ENCODE measurements at regions not wholly inside any gene's neighbourhood (a gene's known extent, or its start where the extent isn't known, plus 50 kb on each side); places are given as distances from the start of the nearest gene placed in this dataset.

DNA sequence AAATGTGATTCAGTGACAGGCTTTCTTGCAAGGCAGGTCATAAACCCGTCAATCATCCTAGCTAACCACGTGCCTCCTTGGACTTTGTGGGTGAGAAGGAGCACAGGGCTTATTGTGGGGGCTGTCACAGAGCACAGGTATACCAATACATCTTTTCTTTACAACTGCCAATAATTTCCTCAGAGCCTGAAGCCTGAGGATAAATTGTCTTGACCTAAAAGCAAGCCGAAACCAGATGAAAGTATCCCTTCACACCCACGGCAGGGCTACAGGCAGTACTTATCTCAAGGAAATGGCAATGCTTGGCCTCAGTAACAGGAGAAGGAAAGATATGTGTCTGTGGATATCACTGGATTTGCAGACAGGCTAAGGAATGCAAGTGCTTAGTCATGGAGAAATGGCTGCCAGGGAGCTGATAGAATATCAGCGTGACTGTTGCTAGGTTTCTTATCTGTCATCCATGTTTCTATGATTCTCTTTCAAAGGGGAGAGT is 90.3 kb upstream of the ZNF366 start (continued):
- TF ChIP-seq KLF6 (CRISPR knock-in tag; IDR thresholded peaks at IDR 0.05; ENCODE audit: borderline replicate concordance) (0 out of 2 replicates have a peak, but pooled peaks have one; percentile 43), PURB (CRISPR knock-in tag; IDR thresholded peaks at IDR 0.05; ENCODE audit: low read depth) (no peak), RFX7 (CRISPR knock-in tag; IDR thresholded peaks at IDR 0.05) (no peak), TRIM28 (IDR thresholded peaks at IDR 0.05) (peak; percentile 72), EP300 (IDR thresholded peaks at IDR 0.05; ENCODE audit: low read length) (peak; percentile 97), SIRT6 (IDR thresholded peaks at IDR 0.05; ENCODE audit: low read depth, low read length) (no peak), TAF7 (tag; IDR thresholded peaks at IDR 0.05) (no peak), RNF2 (IDR thresholded peaks at IDR 0.05) (peak; percentile 90), ZNF507 (tag; conservative IDR thresholded peaks at IDR 0.05) (no peak)
- TF ChIP-seq, protein P1, sequence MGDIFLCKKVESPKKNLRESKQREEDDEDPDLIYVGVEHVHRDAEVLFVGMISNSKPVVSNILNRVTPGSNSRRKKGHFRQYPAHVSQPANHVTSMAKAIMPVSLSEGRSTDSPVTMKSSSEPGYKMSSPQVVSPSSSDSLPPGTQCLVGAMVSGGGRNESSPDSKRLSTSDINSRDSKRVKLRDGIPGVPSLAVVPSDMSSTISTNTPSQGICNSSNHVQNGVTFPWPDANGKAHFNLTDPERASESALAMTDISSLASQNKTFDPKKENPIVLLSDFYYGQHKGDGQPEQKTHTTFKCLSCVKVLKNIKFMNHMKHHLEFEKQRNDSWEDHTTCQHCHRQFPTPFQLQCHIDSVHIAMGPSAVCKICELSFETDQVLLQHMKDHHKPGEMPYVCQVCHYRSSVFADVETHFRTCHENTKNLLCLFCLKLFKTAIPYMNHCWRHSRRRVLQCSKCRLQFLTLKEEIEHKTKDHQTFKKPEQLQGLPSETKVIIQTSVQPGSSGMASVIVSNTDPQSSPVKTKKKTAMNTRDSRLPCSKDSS (IDR thresholded peaks at IDR 0.05; ENCODE audit: low read depth, partially characterized antibody) = no peak
- TF ChIP-seq, protein P2, sequence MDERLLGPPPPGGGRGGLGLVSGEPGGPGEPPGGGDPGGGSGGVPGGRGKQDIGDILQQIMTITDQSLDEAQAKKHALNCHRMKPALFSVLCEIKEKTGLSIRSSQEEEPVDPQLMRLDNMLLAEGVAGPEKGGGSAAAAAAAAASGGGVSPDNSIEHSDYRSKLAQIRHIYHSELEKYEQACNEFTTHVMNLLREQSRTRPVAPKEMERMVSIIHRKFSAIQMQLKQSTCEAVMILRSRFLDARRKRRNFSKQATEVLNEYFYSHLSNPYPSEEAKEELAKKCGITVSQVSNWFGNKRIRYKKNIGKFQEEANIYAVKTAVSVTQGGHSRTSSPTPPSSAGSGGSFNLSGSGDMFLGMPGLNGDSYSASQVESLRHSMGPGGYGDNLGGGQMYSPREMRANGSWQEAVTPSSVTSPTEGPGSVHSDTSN (CRISPR knock-in tag; IDR thresholded peaks at IDR 0.05; ENCODE audit: low read depth) = peak; percentile 78
- TF ChIP-seq, protein P2 (tag; conservative IDR thresholded peaks at IDR 0.05; ENCODE audit: low read depth) = peak; percentile 94
- TF ChIP-seq, protein P3, sequence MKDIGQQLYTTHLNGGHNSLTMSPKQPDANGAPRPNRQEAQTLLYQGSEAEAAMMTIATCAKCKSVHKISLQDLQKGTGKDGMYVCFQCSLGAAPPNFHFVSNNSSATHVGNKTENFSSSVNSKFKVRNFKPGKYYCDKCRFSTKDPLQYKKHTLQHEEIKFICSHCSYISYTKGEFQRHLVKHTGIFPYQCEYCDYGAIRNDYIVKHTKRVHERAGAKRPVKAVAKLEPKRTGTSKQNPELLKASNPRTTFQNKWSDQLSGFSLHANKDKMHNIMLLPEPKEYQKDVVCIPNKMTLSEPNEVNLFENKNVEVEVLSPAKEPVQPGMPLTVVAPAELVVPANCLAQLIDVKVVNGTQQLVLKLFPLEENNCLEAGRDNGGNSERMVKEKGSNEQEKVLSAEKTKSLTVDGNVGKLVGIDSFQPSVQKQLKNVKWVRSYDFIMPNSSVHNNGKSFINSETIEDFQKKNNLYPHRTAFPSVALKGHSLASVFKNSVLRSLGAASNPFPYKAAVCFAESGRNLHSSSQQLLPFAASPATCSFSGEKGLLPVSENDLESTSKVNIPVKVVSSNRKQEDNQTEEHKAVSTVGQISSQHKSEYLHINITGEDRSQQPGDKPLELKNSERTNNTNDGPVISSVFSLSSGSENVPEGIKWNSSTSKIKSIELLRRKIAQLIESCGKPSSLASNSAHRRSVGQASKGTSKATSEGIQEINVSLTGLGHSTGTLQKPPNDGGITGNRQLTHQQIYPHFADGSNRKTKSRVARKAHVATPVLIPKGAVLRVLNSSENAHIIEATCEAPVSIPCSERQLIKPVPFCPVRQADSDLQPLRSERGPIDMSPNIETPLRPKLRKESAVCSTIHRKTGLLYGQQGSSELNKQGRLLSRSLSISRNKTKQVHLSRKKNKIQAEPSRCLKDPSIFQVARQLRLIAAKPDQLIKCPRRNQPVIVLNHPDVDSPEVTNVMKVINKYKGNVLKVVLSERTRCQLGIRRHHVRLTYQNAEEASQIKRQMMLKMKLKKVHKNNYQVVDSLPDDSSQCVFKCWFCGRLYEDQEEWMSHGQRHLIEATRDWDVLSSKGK (CRISPR knock-in tag; IDR thresholded peaks at IDR 0.05) = no peak
- TF ChIP-seq, protein P4, sequence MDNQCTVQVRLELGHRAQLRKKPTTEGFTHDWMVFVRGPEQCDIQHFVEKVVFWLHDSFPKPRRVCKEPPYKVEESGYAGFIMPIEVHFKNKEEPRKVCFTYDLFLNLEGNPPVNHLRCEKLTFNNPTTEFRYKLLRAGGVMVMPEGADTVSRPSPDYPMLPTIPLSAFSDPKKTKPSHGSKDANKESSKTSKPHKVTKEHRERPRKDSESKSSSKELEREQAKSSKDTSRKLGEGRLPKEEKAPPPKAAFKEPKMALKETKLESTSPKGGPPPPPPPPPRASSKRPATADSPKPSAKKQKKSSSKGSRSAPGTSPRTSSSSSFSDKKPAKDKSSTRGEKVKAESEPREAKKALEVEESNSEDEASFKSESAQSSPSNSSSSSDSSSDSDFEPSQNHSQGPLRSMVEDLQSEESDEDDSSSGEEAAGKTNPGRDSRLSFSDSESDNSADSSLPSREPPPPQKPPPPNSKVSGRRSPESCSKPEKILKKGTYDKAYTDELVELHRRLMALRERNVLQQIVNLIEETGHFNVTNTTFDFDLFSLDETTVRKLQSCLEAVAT (IDR thresholded peaks at IDR 0.05) = peak; percentile 59 to 78; a peak in 2 of 4 replicates
